ENCODE measurements at regions not wholly inside any gene's neighbourhood (a gene's known extent, or its start where the extent isn't known, plus 50 kb on each side); places are given as distances from the start of the nearest gene placed in this dataset.

DNA sequence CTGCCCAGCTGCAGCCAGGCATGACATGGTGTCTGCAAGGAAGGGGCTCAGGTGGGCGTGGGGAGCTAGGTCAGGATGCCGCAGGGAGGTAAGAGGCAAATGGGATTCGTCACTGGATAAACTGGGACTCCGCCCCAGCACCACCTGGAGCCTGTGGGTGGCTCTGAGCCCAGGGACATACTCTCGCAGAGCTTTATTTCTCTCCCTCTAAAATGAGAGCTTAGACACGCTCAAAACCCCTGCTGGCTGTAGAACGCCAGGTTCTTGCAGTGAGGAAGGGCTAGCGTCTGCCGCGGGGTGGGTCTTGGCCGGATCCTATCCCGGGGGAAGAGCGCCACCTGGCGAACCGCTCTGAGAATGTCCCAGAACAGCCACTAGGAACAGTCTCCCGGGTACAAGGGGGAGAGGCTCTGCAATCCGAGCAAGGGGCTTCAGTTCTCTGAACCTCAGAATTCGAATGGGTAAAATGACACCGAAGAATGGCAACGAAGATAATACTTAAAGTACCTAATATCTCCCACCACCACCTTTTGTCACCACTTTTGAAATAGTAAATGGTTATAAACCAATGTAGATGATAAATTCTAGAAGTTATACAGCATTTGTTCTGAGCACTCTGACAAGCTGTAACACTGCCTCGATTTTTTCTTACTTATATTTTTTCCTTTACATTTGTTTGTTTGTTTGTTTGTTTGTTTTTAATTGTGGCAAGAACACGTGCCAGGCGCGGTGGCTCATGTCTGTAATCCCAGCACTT lies 53.2 kb upstream of the SRGAP3 start (continued):
- TF ChIP-seq, protein P1, sequence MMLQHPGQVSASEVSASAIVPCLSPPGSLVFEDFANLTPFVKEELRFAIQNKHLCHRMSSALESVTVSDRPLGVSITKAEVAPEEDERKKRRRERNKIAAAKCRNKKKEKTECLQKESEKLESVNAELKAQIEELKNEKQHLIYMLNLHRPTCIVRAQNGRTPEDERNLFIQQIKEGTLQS (CRISPR knock-in tag; conservative IDR thresholded peaks at IDR 0.05): no peak
- TF ChIP-seq, protein P2, sequence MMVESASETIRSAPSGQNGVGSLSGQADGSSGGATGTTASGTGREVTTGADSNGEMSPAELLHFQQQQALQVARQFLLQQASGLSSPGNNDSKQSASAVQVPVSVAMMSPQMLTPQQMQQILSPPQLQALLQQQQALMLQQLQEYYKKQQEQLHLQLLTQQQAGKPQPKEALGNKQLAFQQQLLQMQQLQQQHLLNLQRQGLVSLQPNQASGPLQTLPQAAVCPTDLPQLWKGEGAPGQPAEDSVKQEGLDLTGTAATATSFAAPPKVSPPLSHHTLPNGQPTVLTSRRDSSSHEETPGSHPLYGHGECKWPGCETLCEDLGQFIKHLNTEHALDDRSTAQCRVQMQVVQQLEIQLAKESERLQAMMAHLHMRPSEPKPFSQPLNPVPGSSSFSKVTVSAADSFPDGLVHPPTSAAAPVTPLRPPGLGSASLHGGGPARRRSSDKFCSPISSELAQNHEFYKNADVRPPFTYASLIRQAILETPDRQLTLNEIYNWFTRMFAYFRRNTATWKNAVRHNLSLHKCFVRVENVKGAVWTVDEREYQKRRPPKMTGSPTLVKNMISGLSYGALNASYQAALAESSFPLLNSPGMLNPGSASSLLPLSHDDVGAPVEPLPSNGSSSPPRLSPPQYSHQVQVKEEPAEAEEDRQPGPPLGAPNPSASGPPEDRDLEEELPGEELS (CRISPR knock-in tag; IDR thresholded peaks at IDR 0.05): 0 out of 2 replicates have a peak, but pooled peaks have one; percentile 26
- TF ChIP-seq TEAD4 (CRISPR knock-in tag; IDR thresholded peaks at IDR 0.05): no peak
- TF ChIP-seq, protein P3, sequence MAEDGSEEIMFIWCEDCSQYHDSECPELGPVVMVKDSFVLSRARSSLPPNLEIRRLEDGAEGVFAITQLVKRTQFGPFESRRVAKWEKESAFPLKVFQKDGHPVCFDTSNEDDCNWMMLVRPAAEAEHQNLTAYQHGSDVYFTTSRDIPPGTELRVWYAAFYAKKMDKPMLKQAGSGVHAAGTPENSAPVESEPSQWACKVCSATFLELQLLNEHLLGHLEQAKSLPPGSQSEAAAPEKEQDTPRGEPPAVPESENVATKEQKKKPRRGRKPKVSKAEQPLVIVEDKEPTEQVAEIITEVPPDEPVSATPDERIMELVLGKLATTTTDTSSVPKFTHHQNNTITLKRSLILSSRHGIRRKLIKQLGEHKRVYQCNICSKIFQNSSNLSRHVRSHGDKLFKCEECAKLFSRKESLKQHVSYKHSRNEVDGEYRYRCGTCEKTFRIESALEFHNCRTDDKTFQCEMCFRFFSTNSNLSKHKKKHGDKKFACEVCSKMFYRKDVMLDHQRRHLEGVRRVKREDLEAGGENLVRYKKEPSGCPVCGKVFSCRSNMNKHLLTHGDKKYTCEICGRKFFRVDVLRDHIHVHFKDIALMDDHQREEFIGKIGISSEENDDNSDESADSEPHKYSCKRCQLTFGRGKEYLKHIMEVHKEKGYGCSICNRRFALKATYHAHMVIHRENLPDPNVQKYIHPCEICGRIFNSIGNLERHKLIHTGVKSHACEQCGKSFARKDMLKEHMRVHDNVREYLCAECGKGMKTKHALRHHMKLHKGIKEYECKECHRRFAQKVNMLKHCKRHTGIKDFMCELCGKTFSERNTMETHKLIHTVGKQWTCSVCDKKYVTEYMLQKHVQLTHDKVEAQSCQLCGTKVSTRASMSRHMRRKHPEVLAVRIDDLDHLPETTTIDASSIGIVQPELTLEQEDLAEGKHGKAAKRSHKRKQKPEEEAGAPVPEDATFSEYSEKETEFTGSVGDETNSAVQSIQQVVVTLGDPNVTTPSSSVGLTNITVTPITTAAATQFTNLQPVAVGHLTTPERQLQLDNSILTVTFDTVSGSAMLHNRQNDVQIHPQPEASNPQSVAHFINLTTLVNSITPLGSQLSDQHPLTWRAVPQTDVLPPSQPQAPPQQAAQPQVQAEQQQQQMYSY (CRISPR knock-in tag; IDR thresholded peaks at IDR 0.05): no peak
- TF ChIP-seq, protein P4, sequence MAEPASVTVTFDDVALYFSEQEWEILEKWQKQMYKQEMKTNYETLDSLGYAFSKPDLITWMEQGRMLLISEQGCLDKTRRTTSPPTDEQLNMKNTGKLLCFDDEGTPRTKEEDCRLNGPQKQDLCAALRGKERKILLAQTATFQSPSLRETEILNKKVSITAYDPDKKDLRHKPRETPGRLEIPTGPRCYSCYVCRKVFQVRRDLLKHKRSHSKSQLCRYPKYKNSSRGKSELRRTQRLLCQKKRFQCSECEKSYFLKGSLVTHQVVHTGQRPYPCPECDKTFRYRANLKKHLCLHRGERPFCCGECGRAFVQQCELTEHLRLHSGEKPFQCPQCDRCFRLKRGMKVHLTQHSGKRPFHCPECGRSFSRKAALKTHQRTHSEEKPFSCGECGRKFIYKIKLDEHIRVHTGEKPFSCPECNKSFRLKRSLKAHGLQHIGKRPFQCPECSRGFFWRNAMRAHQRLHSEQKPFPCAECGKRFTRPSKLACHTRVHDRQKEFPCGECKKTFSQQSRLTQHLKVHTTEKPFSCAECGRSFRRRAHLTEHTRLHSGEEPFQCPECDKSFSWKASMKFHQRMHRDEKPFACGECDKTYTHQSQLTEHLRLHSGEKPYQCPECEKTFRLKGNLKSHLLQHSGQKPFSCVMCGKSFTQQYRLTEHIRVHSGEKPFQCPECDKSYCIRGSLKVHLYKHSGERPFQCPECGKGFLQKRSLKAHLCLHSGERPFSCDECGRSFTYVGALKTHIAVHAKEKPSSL (CRISPR knock-in tag; conservative IDR thresholded peaks at IDR 0.05): no peak
- TF ChIP-seq FOXJ3 (CRISPR knock-in tag; IDR thresholded peaks at IDR 0.05; ENCODE audit: borderline replicate concordance): no peak
- TF ChIP-seq NFATC4 (CRISPR knock-in tag; IDR thresholded peaks at IDR 0.05): no peak
- 0 out of 2 replicates have a peak, but pooled peaks have one; percentile 36 for TF ChIP-seq MYBL2 (CRISPR knock-in tag; IDR thresholded peaks at IDR 0.05)
- TF ChIP-seq, protein P5, sequence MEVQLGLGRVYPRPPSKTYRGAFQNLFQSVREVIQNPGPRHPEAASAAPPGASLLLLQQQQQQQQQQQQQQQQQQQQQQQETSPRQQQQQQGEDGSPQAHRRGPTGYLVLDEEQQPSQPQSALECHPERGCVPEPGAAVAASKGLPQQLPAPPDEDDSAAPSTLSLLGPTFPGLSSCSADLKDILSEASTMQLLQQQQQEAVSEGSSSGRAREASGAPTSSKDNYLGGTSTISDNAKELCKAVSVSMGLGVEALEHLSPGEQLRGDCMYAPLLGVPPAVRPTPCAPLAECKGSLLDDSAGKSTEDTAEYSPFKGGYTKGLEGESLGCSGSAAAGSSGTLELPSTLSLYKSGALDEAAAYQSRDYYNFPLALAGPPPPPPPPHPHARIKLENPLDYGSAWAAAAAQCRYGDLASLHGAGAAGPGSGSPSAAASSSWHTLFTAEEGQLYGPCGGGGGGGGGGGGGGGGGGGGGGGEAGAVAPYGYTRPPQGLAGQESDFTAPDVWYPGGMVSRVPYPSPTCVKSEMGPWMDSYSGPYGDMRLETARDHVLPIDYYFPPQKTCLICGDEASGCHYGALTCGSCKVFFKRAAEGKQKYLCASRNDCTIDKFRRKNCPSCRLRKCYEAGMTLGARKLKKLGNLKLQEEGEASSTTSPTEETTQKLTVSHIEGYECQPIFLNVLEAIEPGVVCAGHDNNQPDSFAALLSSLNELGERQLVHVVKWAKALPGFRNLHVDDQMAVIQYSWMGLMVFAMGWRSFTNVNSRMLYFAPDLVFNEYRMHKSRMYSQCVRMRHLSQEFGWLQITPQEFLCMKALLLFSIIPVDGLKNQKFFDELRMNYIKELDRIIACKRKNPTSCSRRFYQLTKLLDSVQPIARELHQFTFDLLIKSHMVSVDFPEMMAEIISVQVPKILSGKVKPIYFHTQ (CRISPR knock-in tag; IDR thresholded peaks at IDR 0.05): no peak
- no peak for TF ChIP-seq CBFB (CRISPR knock-in tag; IDR thresholded peaks at IDR 0.05; ENCODE audit: low read depth)
- TF ChIP-seq, protein P6, sequence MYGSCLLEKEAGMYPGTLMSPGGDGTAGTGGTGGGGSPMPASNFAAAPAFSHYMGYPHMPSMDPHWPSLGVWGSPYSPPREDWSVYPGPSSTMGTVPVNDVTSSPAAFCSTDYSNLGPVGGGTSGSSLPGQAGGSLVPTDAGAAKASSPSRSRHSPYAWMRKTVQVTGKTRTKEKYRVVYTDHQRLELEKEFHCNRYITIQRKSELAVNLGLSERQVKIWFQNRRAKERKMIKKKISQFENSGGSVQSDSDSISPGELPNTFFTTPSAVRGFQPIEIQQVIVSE (CRISPR knock-in tag; IDR thresholded peaks at IDR 0.05; ENCODE audit: borderline replicate concordance): no peak
- TF ChIP-seq, protein P7, sequence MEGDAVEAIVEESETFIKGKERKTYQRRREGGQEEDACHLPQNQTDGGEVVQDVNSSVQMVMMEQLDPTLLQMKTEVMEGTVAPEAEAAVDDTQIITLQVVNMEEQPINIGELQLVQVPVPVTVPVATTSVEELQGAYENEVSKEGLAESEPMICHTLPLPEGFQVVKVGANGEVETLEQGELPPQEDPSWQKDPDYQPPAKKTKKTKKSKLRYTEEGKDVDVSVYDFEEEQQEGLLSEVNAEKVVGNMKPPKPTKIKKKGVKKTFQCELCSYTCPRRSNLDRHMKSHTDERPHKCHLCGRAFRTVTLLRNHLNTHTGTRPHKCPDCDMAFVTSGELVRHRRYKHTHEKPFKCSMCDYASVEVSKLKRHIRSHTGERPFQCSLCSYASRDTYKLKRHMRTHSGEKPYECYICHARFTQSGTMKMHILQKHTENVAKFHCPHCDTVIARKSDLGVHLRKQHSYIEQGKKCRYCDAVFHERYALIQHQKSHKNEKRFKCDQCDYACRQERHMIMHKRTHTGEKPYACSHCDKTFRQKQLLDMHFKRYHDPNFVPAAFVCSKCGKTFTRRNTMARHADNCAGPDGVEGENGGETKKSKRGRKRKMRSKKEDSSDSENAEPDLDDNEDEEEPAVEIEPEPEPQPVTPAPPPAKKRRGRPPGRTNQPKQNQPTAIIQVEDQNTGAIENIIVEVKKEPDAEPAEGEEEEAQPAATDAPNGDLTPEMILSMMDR (IDR thresholded peaks at IDR 0.05): peak; percentile 85
